ENCODE measurements at regions not wholly inside any gene's neighbourhood (a gene's known extent, or its start where the extent isn't known, plus 50 kb on each side); places are given as distances from the start of the nearest gene placed in this dataset.

GRCh38 chr7:85620936-85621685, 434.3 kb upstream of the SEMA3D start:
- TF ChIP-seq, protein P1, sequence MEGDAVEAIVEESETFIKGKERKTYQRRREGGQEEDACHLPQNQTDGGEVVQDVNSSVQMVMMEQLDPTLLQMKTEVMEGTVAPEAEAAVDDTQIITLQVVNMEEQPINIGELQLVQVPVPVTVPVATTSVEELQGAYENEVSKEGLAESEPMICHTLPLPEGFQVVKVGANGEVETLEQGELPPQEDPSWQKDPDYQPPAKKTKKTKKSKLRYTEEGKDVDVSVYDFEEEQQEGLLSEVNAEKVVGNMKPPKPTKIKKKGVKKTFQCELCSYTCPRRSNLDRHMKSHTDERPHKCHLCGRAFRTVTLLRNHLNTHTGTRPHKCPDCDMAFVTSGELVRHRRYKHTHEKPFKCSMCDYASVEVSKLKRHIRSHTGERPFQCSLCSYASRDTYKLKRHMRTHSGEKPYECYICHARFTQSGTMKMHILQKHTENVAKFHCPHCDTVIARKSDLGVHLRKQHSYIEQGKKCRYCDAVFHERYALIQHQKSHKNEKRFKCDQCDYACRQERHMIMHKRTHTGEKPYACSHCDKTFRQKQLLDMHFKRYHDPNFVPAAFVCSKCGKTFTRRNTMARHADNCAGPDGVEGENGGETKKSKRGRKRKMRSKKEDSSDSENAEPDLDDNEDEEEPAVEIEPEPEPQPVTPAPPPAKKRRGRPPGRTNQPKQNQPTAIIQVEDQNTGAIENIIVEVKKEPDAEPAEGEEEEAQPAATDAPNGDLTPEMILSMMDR (conservative IDR thresholded peaks at IDR 0.05) = no peak
- no peak overlapping the region for H3K27ac ChIP-seq

DNA sequence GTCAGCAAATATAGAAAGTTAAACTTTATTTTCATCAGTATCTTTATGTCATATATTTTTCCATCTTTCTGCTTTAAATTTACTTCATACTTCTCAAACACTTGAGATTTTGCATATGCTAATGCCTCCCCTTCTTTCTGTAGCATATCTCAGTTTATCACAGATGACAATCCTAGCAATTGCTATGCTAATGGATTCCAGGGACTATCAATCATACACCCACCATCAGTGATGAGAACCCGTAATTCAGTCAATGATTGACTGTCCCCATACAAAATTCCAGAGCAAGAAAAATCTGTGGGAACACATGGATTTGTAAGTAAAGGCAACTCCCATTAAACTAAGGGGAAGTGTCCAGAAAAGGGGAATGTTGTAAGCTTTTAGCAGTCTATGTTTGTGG, 432.4 kb upstream of the SEMA3D start:
- TF ChIP-seq, protein P1 (conservative IDR thresholded peaks at IDR 0.05) = no peak
- no peak overlapping the region for H3K27ac ChIP-seq

- TF ChIP-seq, protein P1 (conservative IDR thresholded peaks at IDR 0.05) = no peak
- H3K27ac ChIP-seq = no peak overlapping the region
Observed at GRCh38 chr7:85614684-85615083, 427.8 kb upstream of the SEMA3D start.

DNA sequence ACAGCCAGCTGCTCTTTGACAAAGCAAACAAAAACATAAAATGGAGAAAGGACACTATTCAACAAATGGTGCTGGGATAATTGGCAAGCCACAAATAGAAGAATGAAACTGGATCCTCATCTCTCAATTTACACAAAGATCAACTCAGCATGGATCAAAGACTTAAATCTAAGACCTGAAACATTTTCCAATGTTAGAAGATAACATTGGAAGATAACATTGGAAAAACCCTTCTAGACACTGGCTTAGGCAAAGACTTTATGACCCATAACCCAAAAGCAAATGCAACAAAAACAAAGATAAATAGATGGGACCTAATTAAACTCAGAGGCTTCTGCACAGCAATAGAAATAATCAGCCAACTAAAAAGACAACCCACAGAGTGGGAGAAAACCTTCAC, 425.7 kb upstream of the SEMA3D start:
- H3K27ac ChIP-seq = no peak overlapping the region
- TF ChIP-seq, protein P1 (conservative IDR thresholded peaks at IDR 0.05) = no peak

GRCh38 chr7:85608804-85609203, 421.9 kb upstream of the SEMA3D start:
- H3K27ac ChIP-seq = no peak overlapping the region
- TF ChIP-seq, protein P1 (conservative IDR thresholded peaks at IDR 0.05) = no peak

GRCh38 chr7:85602196-85602595, 415.3 kb upstream of the SEMA3D start:
- H3K27ac ChIP-seq = no peak overlapping the region
- TF ChIP-seq, protein P1 (conservative IDR thresholded peaks at IDR 0.05) = no peak

DNA sequence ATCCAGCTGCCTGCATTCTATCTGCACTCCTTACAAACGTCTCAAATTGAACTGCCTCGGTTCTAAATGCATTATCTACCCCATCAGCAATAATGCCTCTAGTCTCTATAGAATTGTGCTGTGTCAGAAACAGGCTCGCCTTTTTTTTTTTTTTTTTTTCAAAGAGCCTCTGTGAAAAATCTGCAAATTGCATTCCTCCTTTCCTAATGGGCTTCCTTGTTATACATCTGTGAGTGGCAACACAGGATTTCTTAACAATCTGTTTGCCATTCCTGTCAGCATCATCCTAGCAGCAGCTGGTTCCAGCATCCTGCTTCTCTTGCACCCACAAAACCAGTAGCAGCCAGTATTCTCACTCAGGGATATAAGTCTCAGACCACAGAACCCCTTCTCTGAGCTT, 413.5 kb upstream of the SEMA3D start:
- TF ChIP-seq, protein P1 (conservative IDR thresholded peaks at IDR 0.05) = no peak
- H3K27ac ChIP-seq = no peak overlapping the region
